Non-pigmented ciliary epithelial cell (primary cell): ENCODE measurements at regions not wholly inside any gene's neighbourhood (a gene's known extent, or its start where the extent isn't known, plus 50 kb on each side); places are given as distances from the start of the nearest gene placed in this dataset.

Experiments
- DNase-seq: peaks from one replicate; pipeline ENCODE4 v3.0.0-alpha.2; 2010; ENCODE audit warnings: low read depth

GRCh38 chr13:76210262-76210661 lies 574.1 kb downstream of the LMO7 start:
- DNase-seq = no peak

- DNase-seq = no peak
Observed at GRCh38 chr13:76198568-76199163, 562.5 kb downstream of the LMO7 start.

GRCh38 chr13:76189882-76190519 lies 553.9 kb downstream of the LMO7 start:
- no peak for DNase-seq

- no peak for DNase-seq
Observed at GRCh38 chr13:76175961-76176725, 540.0 kb downstream of the LMO7 start.

GRCh38 chr13:76168661-76169060 lies 532.5 kb downstream of the LMO7 start:
- DNase-seq = no peak

- no peak for DNase-seq
Observed at GRCh38 chr13:76164290-76164689, 528.2 kb downstream of the LMO7 start.

- no peak for DNase-seq
Observed at GRCh38 chr13:76163761-76164160, 527.6 kb downstream of the LMO7 start.

GRCh38 chr13:76160961-76161925 lies 525.1 kb downstream of the LMO7 start:
- no peak for DNase-seq

- no peak for DNase-seq
Observed at GRCh38 chr13:76160506-76160905, 524.4 kb downstream of the LMO7 start.

GRCh38 chr13:76157926-76158325 lies 521.8 kb downstream of the LMO7 start:
- no peak for DNase-seq

GRCh38 chr13:76153239-76153638 lies 517.1 kb downstream of the LMO7 start:
- no peak for DNase-seq

GRCh38 chr13:76148926-76149325 lies 512.8 kb downstream of the LMO7 start:
- DNase-seq = peak; percentile 74

GRCh38 chr13:76148374-76148773 lies 512.2 kb downstream of the LMO7 start:
- no peak for DNase-seq

GRCh38 chr13:76132532-76132931 lies 496.4 kb downstream of the LMO7 start:
- DNase-seq = no peak

- DNase-seq = no peak
Observed at GRCh38 chr13:76131551-76131950, 495.4 kb downstream of the LMO7 start.

GRCh38 chr13:76129305-76130000 lies 493.3 kb downstream of the LMO7 start:
- DNase-seq = no peak

GRCh38 chr13:76127922-76128321 lies 491.8 kb downstream of the LMO7 start:
- DNase-seq = no peak

- DNase-seq = no peak
Observed at GRCh38 chr13:76123548-76123947, 487.4 kb downstream of the LMO7 start.

- no peak for DNase-seq
Observed at GRCh38 chr13:76116751-76117360, 480.7 kb downstream of the LMO7 start.

GRCh38 chr13:76106763-76107162 lies 470.6 kb downstream of the LMO7 start:
- DNase-seq = no peak

- DNase-seq = no peak
Observed at GRCh38 chr13:76094645-76095044, 458.5 kb downstream of the LMO7 start.
